Naive thymus-derived CD8-positive, alpha-beta T cell (primary cell): ENCODE measurements at regions not wholly inside any gene's neighbourhood (a gene's known extent, or its start where the extent isn't known, plus 50 kb on each side); places are given as distances from the start of the nearest gene placed in this dataset.

Experiments
- ATAC-seq, 2 donors: fragments of 150-1000 bp; cut with Tn5 transposase in 1 of 2; sonication (Bioruptor Pico), chemical (Tn5 transposase) in 1 of 2; 1 replicate in 1 of 2; 2 replicates in 1 of 2; pipeline ENCODE4 v1.10.0; 2021; ENCODE audit warnings: mild to moderate bottlenecking in 2 of 2, moderate library complexity in 2 of 2
- POLR2A ChIA-PET: fragments of 350-600 bp; sonication (Branson Sonifier 250); formaldehyde crosslinking; loops from one replicate; lab custom pipeline; 2021; ENCODE audit warnings: antibody characterized with exemption; lab: Charles Lee
- DNase-seq, 10 donors: peaks; one replicate each; pipeline versions ENCODE4 v3.0.0 to v3.0.0-alpha.2; 2020 to 2022
- H3K27ac Mint-ChIP-seq, 10 donors: one replicate each; pipeline ENCODE4 v1.8.0; 2020 to 2022; ENCODE audit warnings: mild to moderate bottlenecking in 10 of 10, mixed read lengths in 10 of 10, moderate library complexity in 4 of 10, inconsistent platforms in 1 of 10
- H3K27me3 Mint-ChIP-seq, 5 donors: one replicate each; pipeline ENCODE4 v1.8.0; 2021 to 2022; ENCODE audit warnings: mixed read lengths in 5 of 5
- H3K36me3 Mint-ChIP-seq, 3 donors: one replicate each; pipeline ENCODE4 v1.8.0; 2020 to 2022; ENCODE audit warnings: mixed read lengths in 3 of 3, mild to moderate bottlenecking in 2 of 3, inconsistent platforms in 1 of 3
- H3K4me1 Mint-ChIP-seq, 4 donors: one replicate each; pipeline ENCODE4 v1.8.0; 2021 to 2022; ENCODE audit warnings: mixed read lengths in 4 of 4
- H3K4me3 Mint-ChIP-seq, 10 donors: one replicate each; pipeline ENCODE4 v1.8.0; 2020 to 2022; ENCODE audit warnings: mild to moderate bottlenecking in 10 of 10, mixed read lengths in 10 of 10, moderate library complexity in 6 of 10, inconsistent platforms in 1 of 10
- H3K9me3 Mint-ChIP-seq, 9 donors: one replicate each; pipeline ENCODE4 v1.8.0; 2020 to 2022; ENCODE audit warnings: mixed read lengths in 9 of 9, mild to moderate bottlenecking in 3 of 9, inconsistent platforms in 1 of 9, moderate library complexity in 1 of 9

- POLR2A ChIA-PET, result no interaction called here
- Mint-ChIP-seq H3K36me3 (peaks cover 0 to 8% (median 0%) of the 10 kb centered on the region in 3 donors), H3K4me1 (no peaks in the 10 kb centered on the region), H3K27ac (no peak overlapping the region), H3K4me3 (no peak overlapping the region), H3K9me3 (peaks cover 0 to 15% (median 3%) of the 10 kb centered on the region in 9 donors), H3K27me3 (peaks cover 0 to 21% (median 4%) of the 10 kb centered on the region in 5 donors)
- ATAC-seq (no peak), DNase-seq (no peak)
Measured at GRCh38 chr10:121069061-121069850, 218.1 kb downstream of the WDR11 start.

GRCh38 chr10:121070275-121071070 is 219.3 kb downstream of the WDR11 start:
- Mint-ChIP-seq H3K27me3 (peaks cover 0 to 21% (median 4%) of the 10 kb centered on the region in 5 donors), H3K4me1 (no peaks in the 10 kb centered on the region), H3K9me3 (peaks cover 0 to 15% (median 0%) of the 10 kb centered on the region in 9 donors), H3K27ac (peak overlapping the region in 1 of 10 donors; percentile 45), H3K36me3 (peaks cover 0 to 8% (median 0%) of the 10 kb centered on the region in 3 donors), H3K4me3 (no peak overlapping the region)
- ATAC-seq (no peak), DNase-seq (no peak)
- POLR2A ChIA-PET, result no interaction called here

GRCh38 chr10:121071901-121072300 is 220.7 kb downstream of the WDR11 start:
- Mint-ChIP-seq H3K4me1 (no peaks in the 10 kb centered on the region), H3K27me3 (peaks cover 0 to 21% (median 4%) of the 10 kb centered on the region in 5 donors), H3K36me3 (peaks cover 0 to 8% (median 0%) of the 10 kb centered on the region in 3 donors), H3K9me3 (peaks cover 0 to 15% (median 0%) of the 10 kb centered on the region in 9 donors), H3K27ac (no peak overlapping the region), H3K4me3 (no peak overlapping the region)
- POLR2A ChIA-PET, result no interaction called here
- ATAC-seq (no peak), DNase-seq (no peak)

GRCh38 chr10:121073728-121074127 is 222.6 kb downstream of the WDR11 start:
- DNase-seq, result no peak
- H3K9me3 Mint-ChIP-seq, result peaks cover 0 to 11% (median 0%) of the 10 kb centered on the region in 9 donors
- H3K4me3 Mint-ChIP-seq, result no peak overlapping the region
- no peak overlapping the region for H3K27ac Mint-ChIP-seq
- H3K4me1 Mint-ChIP-seq, result no peaks in the 10 kb centered on the region
- no peak for ATAC-seq
- peaks cover 0 to 20% (median 4%) of the 10 kb centered on the region in 5 donors for H3K27me3 Mint-ChIP-seq
- POLR2A ChIA-PET, result no interaction called here
- peaks cover 0 to 8% (median 0%) of the 10 kb centered on the region in 3 donors for H3K36me3 Mint-ChIP-seq

GRCh38 chr10:121076776-121077715 is 225.9 kb downstream of the WDR11 start:
- Mint-ChIP-seq H3K4me1 (no peaks in the 10 kb centered on the region), H3K27me3 (peaks cover 0 to 26% (median 0%) of the 10 kb centered on the region in 5 donors), H3K9me3 (no peaks in the 10 kb centered on the region), H3K36me3 (no peaks in the 10 kb centered on the region), H3K27ac (no peak overlapping the region), H3K4me3 (no peak overlapping the region)
- DNase-seq, result no peak
- POLR2A ChIA-PET, result no interaction called here
- ATAC-seq, result no peak

- H3K4me1 Mint-ChIP-seq, result no peaks in the 10 kb centered on the region
- ATAC-seq (no peak), DNase-seq (no peak)
- H3K9me3 Mint-ChIP-seq, result no peaks in the 10 kb centered on the region
- peaks cover 0 to 26% (median 2%) of the 10 kb centered on the region in 5 donors for H3K27me3 Mint-ChIP-seq
- H3K4me3 Mint-ChIP-seq, result no peak overlapping the region
- no peaks in the 10 kb centered on the region for H3K36me3 Mint-ChIP-seq
- POLR2A ChIA-PET, result no interaction called here
- H3K27ac Mint-ChIP-seq, result no peak overlapping the region
Measured at GRCh38 chr10:121078036-121078435, 226.9 kb downstream of the WDR11 start.

- Mint-ChIP-seq H3K9me3 (no peaks in the 10 kb centered on the region), H3K27ac (no peak overlapping the region), H3K36me3 (no peaks in the 10 kb centered on the region)
Measured at GRCh38 chr10:121078672-121079102, 227.5 kb downstream of the WDR11 start.

GRCh38 chr10:121079226-121079625 is 228.1 kb downstream of the WDR11 start:
- Mint-ChIP-seq H3K27ac (no peak overlapping the region), H3K36me3 (no peaks in the 10 kb centered on the region), H3K4me1 (no peaks in the 10 kb centered on the region), H3K9me3 (no peaks in the 10 kb centered on the region), H3K27me3 (peaks cover 0 to 26% (median 2%) of the 10 kb centered on the region in 5 donors), H3K4me3 (no peak overlapping the region)
- ATAC-seq, result no peak
- DNase-seq, result no peak
- POLR2A ChIA-PET, result no interaction called here

More at GRCh38 chr10:121078672-121079102, 227.5 kb downstream of the WDR11 start:
- POLR2A ChIA-PET, result no interaction called here
- Mint-ChIP-seq H3K4me3 (no peak overlapping the region), H3K27me3 (peaks cover 0 to 26% (median 2%) of the 10 kb centered on the region in 5 donors), H3K4me1 (no peaks in the 10 kb centered on the region)
- ATAC-seq (no peak), DNase-seq (no peak)

GRCh38 chr10:121080281-121080891 is 229.2 kb downstream of the WDR11 start:
- no peaks in the 10 kb centered on the region for H3K4me1 Mint-ChIP-seq

GRCh38 chr10:121081306-121081705 is 230.1 kb downstream of the WDR11 start:
- no peaks in the 10 kb centered on the region for H3K4me1 Mint-ChIP-seq
- no peaks in the 10 kb centered on the region for H3K9me3 Mint-ChIP-seq
- POLR2A ChIA-PET, result no interaction called here
- H3K4me3 Mint-ChIP-seq, result no peak overlapping the region
- no peak overlapping the region for H3K27ac Mint-ChIP-seq
- H3K27me3 Mint-ChIP-seq, result peaks cover 0 to 27% (median 2%) of the 10 kb centered on the region in 5 donors
- ATAC-seq (no peak), DNase-seq (no peak)
- H3K36me3 Mint-ChIP-seq, result no peaks in the 10 kb centered on the region

More at GRCh38 chr10:121080281-121080891, 229.2 kb downstream of the WDR11 start:
- ATAC-seq, result no peak
- H3K9me3 Mint-ChIP-seq, result no peaks in the 10 kb centered on the region
- H3K4me3 Mint-ChIP-seq, result no peak overlapping the region
- H3K27ac Mint-ChIP-seq, result no peak overlapping the region
- no peaks in the 10 kb centered on the region for H3K36me3 Mint-ChIP-seq
- no peak for DNase-seq
- H3K27me3 Mint-ChIP-seq, result peaks cover 0 to 27% (median 2%) of the 10 kb centered on the region in 5 donors
- POLR2A ChIA-PET, result no interaction called here

- H3K4me1 Mint-ChIP-seq, result no peaks in the 10 kb centered on the region
- POLR2A ChIA-PET, result no interaction called here
- H3K27me3 Mint-ChIP-seq, result peaks cover 0 to 27% (median 2%) of the 10 kb centered on the region in 5 donors
- ATAC-seq, result no peak
- no peaks in the 10 kb centered on the region for H3K36me3 Mint-ChIP-seq
- H3K4me3 Mint-ChIP-seq, result no peak overlapping the region
- peaks cover 0 to 9% (median 0%) of the 10 kb centered on the region in 9 donors for H3K9me3 Mint-ChIP-seq
- no peak for DNase-seq
- H3K27ac Mint-ChIP-seq, result no peak overlapping the region
Measured at GRCh38 chr10:121082984-121083383, 231.8 kb downstream of the WDR11 start.
